DND-41 (cell line): ENCODE measurements at regions not wholly inside any gene's neighbourhood (a gene's known extent, or its start where the extent isn't known, plus 50 kb on each side); places are given as distances from the start of the nearest gene placed in this dataset.

Experiments
- ATAC-seq: fragments of 200-7000 bp; cut with Tn5 transposase; 3 replicates; pipeline ENCODE4 v1.9.1; 2021; ENCODE audit warnings: low read depth; ENCODE audit not compliant: insufficient read depth
- DNase-seq: peaks from one replicate; pipeline ENCODE4 v3.0.0-alpha.2; 2020
- H2AFZ ChIP-seq: 2 replicates; pipeline ENCODE4 v1.6.0; 2012; ENCODE audit warnings: low read depth, low read length
- H3K27ac ChIP-seq: 2 replicates; pipeline ENCODE4 v1.5.1; 2012; ENCODE audit warnings: low read length, inconsistent platforms
- H3K27me3 ChIP-seq: fragments of 200-600 bp; sonication (generic); 2 replicates; pipeline ENCODE4 v1.6.0; 2012; ENCODE audit warnings: low read length, mild to moderate bottlenecking, inconsistent platforms; ENCODE audit not compliant: insufficient read depth, poor library complexity
- H3K36me3 ChIP-seq: 2 replicates; pipeline ENCODE4 v1.5.1; 2012; ENCODE audit warnings: low read length, inconsistent platforms; ENCODE audit not compliant: insufficient read depth
- H3K4me1 ChIP-seq: 2 replicates; pipeline ENCODE4 v1.5.1; 2012; ENCODE audit warnings: mild to moderate bottlenecking, low read length; ENCODE audit not compliant: insufficient read depth
- H3K4me2 ChIP-seq: 2 replicates; pipeline ENCODE4 v1.6.0; 2012; ENCODE audit warnings: mild to moderate bottlenecking, moderate library complexity, low read length, inconsistent platforms; ENCODE audit not compliant: insufficient read depth
- H3K4me3 ChIP-seq, 2 experiments: fragments of 200-600 bp in 1 of 2; shearing (Covaris generic) in 1 of 2; 2 replicates each; pipeline ENCODE4 v1.5.1; 2012 to 2016; ENCODE audit warnings: inconsistent platforms in 2 of 2, low read length in 2 of 2, mild to moderate bottlenecking in 2 of 2, low read depth in 1 of 2, moderate library complexity in 1 of 2
- H3K79me2 ChIP-seq: 2 replicates; pipeline ENCODE4 v1.6.0; 2012; ENCODE audit warnings: low read length, inconsistent platforms; ENCODE audit not compliant: insufficient read depth
- H3K9ac ChIP-seq: 2 replicates; pipeline ENCODE4 v1.6.0; 2012; ENCODE audit warnings: low read depth, mild to moderate bottlenecking, inconsistent platforms, low read length, moderate library complexity
- H3K9me3 ChIP-seq: 2 replicates; pipeline ENCODE4 v1.5.1; 2012; ENCODE audit warnings: low read length, moderate library complexity, mild to moderate bottlenecking, inconsistent platforms; ENCODE audit not compliant: insufficient read depth, severe bottlenecking
- H4K20me1 ChIP-seq: 2 replicates; pipeline ENCODE4 v1.6.0; 2012; ENCODE audit warnings: low read length; ENCODE audit not compliant: insufficient read depth
- EZH2 ChIP-seq: IDR thresholded peaks from 3 replicates; pipeline ENCODE4 v1.6.1; 2012; ENCODE audit warnings: borderline replicate concordance, low read depth, mild to moderate bottlenecking, moderate library complexity, low read length, inconsistent platforms; ENCODE audit not compliant: severe bottlenecking
- TF ChIP-seq, protein P1 (sequence below): IDR thresholded peaks from 2 replicates; pipeline ENCODE4 v1.5.1; 2012; ENCODE audit warnings: borderline replicate concordance, low read length, moderate library complexity, mild to moderate bottlenecking; ENCODE audit not compliant: poor library complexity, severe bottlenecking; ENCODE audit errors: extremely low read depth

GRCh38 chr7:41294556-41295454 is 408.1 kb downstream of the INHBA start:
- ATAC-seq, result no peak
- DNase-seq, result no peak

DNA sequence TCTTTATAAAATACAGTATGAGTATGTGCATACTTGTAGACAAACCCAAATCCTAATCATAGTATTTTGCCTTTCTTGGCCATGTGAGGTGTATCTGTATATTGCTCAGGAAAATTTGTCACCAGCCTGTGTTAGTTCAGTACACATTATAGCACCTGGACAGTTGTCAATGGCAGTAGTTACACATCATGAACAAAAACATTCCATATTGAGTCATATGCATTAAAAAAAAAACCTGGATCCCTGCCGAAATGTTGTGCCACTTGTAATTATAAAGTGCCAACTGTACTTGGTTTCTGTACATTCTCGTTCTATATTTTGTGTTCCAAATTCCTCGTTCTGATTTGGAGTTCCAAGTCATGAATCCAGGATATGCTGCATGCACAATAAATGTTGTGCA is 410.4 kb downstream of the INHBA start:
- no peaks in the 10 kb centered on the region for H3K27me3 ChIP-seq
- no peaks in the 10 kb centered on the region for H4K20me1 ChIP-seq
- no peak overlapping the region for H3K4me2 ChIP-seq
- DNase-seq (no peak), ATAC-seq (no peak)
- TF ChIP-seq, protein P1, sequence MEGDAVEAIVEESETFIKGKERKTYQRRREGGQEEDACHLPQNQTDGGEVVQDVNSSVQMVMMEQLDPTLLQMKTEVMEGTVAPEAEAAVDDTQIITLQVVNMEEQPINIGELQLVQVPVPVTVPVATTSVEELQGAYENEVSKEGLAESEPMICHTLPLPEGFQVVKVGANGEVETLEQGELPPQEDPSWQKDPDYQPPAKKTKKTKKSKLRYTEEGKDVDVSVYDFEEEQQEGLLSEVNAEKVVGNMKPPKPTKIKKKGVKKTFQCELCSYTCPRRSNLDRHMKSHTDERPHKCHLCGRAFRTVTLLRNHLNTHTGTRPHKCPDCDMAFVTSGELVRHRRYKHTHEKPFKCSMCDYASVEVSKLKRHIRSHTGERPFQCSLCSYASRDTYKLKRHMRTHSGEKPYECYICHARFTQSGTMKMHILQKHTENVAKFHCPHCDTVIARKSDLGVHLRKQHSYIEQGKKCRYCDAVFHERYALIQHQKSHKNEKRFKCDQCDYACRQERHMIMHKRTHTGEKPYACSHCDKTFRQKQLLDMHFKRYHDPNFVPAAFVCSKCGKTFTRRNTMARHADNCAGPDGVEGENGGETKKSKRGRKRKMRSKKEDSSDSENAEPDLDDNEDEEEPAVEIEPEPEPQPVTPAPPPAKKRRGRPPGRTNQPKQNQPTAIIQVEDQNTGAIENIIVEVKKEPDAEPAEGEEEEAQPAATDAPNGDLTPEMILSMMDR, result no peak
- no peak overlapping the region for H3K27ac ChIP-seq
- no peaks in the 10 kb centered on the region for H3K9me3 ChIP-seq
- no peaks in the 10 kb centered on the region for H3K36me3 ChIP-seq
- no peak overlapping the region for H3K9ac ChIP-seq
- H3K4me1 ChIP-seq, result no peaks in the 10 kb centered on the region
- H2AFZ ChIP-seq, result no peak overlapping the region
- no peaks in the 10 kb centered on the region for H3K79me2 ChIP-seq
- no peak overlapping the region for H3K4me3 ChIP-seq

More at GRCh38 chr7:41294556-41295454, 408.1 kb downstream of the INHBA start:
- H3K4me2 ChIP-seq, result no peak overlapping the region
- no peak for TF ChIP-seq EZH2
- TF ChIP-seq, protein P1, result no peak
- no peaks in the 10 kb centered on the region for H4K20me1 ChIP-seq
- H3K79me2 ChIP-seq, result no peaks in the 10 kb centered on the region
- H3K9ac ChIP-seq, result no peak overlapping the region
- no peaks in the 10 kb centered on the region for H3K27me3 ChIP-seq
- no peak overlapping the region for H2AFZ ChIP-seq
- H3K4me3 ChIP-seq, result no peak overlapping the region
- H3K9me3 ChIP-seq, result no peaks in the 10 kb centered on the region
- H3K36me3 ChIP-seq, result no peaks in the 10 kb centered on the region
- no peak overlapping the region for H3K27ac ChIP-seq
- no peaks in the 10 kb centered on the region for H3K4me1 ChIP-seq

GRCh38 chr7:41287559-41288335 is 415.1 kb downstream of the INHBA start:
- Histone ChIP-seq H3K9ac (no peak overlapping the region), H3K4me1 (no peaks in the 10 kb centered on the region), H2AFZ (no peak overlapping the region), H4K20me1 (no peaks in the 10 kb centered on the region), H3K9me3 (no peaks in the 10 kb centered on the region), H3K79me2 (no peaks in the 10 kb centered on the region), H3K4me3 (no peak overlapping the region), H3K27me3 (no peaks in the 10 kb centered on the region), H3K27ac (no peak overlapping the region), H3K36me3 (no peaks in the 10 kb centered on the region), H3K4me2 (no peak overlapping the region)
- TF ChIP-seq, protein P1, result no peak
- no peak for TF ChIP-seq EZH2
- ATAC-seq (no peak), DNase-seq (no peak)
